Bronchial epithelial cell (primary cell): ENCODE measurements at regions not wholly inside any gene's neighbourhood (a gene's known extent, or its start where the extent isn't known, plus 50 kb on each side); places are given as distances from the start of the nearest gene placed in this dataset.

Source experiments
- DNase-seq: peaks from one replicate; pipeline ENCODE4 v3.0.0-alpha.2; 2010; ENCODE audit warnings: low read depth
- FAIRE-seq: peaks from 2 replicates; lab custom pipeline; 2011; peaks lifted over from hg19 to GRCh38; lab: Jason Lieb, UNC
- H3K27me3 ChIP-seq: 2 replicates; pipeline ENCODE4 v1.5.1; 2011; ENCODE audit warnings: low read length; ENCODE audit not compliant: control insufficient read depth, insufficient read depth
- H3K36me3 ChIP-seq: 2 replicates; pipeline ENCODE4 v1.5.1; 2011; ENCODE audit warnings: low read length; ENCODE audit not compliant: control insufficient read depth, insufficient read depth
- H3K4me3 ChIP-seq: 2 replicates; pipeline ENCODE4 v1.5.1; 2011; ENCODE audit warnings: mild to moderate bottlenecking, low read depth, low read length, control low read depth
- CTCF ChIP-seq: IDR thresholded peaks from 2 replicates; pipeline ENCODE4 v1.5.1; 2011; ENCODE audit warnings: mild to moderate bottlenecking, moderate library complexity, low read length, control low read depth, inconsistent platforms; ENCODE audit not compliant: insufficient read depth, severe bottlenecking

GRCh38 chr3:127490271-127491023 lies 100.1 kb downstream of the TPRA1 start:
- DNase-seq = no peak
- FAIRE-seq = no peak
- no peaks in the 10 kb centered on the region for H3K36me3 ChIP-seq
- TF ChIP-seq CTCF = no peak
- H3K27me3 ChIP-seq = no peaks in the 10 kb centered on the region
- H3K4me3 ChIP-seq = no peak overlapping the region

DNA sequence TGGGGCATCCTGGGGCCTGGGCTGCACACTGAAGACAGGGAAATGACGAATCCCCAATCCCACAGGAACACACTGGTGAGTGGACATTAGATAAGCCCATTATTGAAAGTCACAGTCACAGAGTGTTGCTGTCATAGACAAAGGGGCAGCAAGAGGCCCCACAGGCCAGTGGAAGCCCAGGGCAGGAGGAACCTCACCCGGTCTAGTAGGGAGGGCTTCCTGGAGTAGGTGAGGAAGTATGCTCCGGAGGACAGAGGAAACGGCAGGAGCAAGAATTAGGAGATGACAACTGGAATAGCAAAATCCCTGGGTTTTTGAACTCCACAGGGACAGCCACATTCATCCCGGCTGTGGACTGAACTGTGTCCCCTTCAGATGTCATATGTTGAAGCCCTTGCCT lies 101.2 kb downstream of the TPRA1 start:
- FAIRE-seq (no peak), DNase-seq (no peak)
- TF ChIP-seq CTCF = no peak
- no peak overlapping the region for H3K4me3 ChIP-seq
- H3K27me3 ChIP-seq = no peaks in the 10 kb centered on the region
- no peaks in the 10 kb centered on the region for H3K36me3 ChIP-seq

- H3K36me3 ChIP-seq = no peaks in the 10 kb centered on the region
- no peak for TF ChIP-seq CTCF
- FAIRE-seq (no peak), DNase-seq (no peak)
- no peak overlapping the region for H3K4me3 ChIP-seq
- no peaks in the 10 kb centered on the region for H3K27me3 ChIP-seq
These were observed 101.8 kb downstream of the TPRA1 start for GRCh38 chr3:127488740-127489139.

- DNase-seq = no peak
- Histone ChIP-seq H3K4me3 (no peak overlapping the region), H3K36me3 (no peaks in the 10 kb centered on the region), H3K27me3 (no peaks in the 10 kb centered on the region)
- TF ChIP-seq CTCF = no peak
- FAIRE-seq = no peak
These were observed 102.3 kb downstream of the TPRA1 start for GRCh38 chr3:127488141-127488672.

GRCh38 chr3:127487196-127487595 lies 103.3 kb downstream of the TPRA1 start:
- Histone ChIP-seq H3K36me3 (no peaks in the 10 kb centered on the region), H3K4me3 (no peak overlapping the region), H3K27me3 (no peaks in the 10 kb centered on the region)
- no peak for DNase-seq
- TF ChIP-seq CTCF = no peak
- peak; percentile 32 for FAIRE-seq
